ENCODE measurements at regions not wholly inside any gene's neighbourhood (a gene's known extent, or its start where the extent isn't known, plus 50 kb on each side); places are given as distances from the start of the nearest gene placed in this dataset.

DNA sequence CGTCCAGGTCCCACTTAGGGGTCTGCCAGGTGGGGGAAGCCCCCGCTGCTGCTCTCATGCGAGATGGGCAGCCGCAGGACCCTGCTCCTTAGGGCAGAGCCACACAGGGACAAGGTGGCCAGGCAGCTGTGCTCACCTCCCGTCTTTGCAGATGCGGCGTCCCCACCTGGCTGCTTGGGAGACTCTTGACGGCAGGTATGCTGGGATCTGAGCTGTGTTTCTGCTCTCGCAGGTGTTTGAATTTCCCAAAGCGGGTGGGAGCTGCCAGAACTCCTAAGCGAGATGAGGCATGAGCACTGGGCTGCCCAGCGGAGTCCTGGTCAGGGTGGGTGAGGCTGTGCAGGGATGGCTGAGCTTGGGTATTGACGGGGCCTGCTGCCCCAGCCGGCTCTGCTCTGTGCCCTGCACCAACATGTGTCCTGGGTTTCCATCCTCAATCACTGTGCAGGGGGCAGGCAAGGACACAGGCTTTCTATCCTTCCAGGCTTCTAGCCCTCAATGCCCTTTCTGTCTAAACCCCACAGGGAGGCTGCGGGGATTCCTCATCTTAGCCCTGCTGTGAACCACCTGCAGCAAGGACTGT, 151.4 kb downstream of the ICE1 start:
- DNase-seq (ENCODE audit: low read depth) = no peak
- TF ChIP-seq, protein P1, sequence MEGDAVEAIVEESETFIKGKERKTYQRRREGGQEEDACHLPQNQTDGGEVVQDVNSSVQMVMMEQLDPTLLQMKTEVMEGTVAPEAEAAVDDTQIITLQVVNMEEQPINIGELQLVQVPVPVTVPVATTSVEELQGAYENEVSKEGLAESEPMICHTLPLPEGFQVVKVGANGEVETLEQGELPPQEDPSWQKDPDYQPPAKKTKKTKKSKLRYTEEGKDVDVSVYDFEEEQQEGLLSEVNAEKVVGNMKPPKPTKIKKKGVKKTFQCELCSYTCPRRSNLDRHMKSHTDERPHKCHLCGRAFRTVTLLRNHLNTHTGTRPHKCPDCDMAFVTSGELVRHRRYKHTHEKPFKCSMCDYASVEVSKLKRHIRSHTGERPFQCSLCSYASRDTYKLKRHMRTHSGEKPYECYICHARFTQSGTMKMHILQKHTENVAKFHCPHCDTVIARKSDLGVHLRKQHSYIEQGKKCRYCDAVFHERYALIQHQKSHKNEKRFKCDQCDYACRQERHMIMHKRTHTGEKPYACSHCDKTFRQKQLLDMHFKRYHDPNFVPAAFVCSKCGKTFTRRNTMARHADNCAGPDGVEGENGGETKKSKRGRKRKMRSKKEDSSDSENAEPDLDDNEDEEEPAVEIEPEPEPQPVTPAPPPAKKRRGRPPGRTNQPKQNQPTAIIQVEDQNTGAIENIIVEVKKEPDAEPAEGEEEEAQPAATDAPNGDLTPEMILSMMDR (IDR thresholded peaks at IDR 0.05; ENCODE audit: insufficient read depth, low read length) = no peak
- no peak overlapping the region for H3K4me3 ChIP-seq (ENCODE audit: low read depth, low read length)

DNA sequence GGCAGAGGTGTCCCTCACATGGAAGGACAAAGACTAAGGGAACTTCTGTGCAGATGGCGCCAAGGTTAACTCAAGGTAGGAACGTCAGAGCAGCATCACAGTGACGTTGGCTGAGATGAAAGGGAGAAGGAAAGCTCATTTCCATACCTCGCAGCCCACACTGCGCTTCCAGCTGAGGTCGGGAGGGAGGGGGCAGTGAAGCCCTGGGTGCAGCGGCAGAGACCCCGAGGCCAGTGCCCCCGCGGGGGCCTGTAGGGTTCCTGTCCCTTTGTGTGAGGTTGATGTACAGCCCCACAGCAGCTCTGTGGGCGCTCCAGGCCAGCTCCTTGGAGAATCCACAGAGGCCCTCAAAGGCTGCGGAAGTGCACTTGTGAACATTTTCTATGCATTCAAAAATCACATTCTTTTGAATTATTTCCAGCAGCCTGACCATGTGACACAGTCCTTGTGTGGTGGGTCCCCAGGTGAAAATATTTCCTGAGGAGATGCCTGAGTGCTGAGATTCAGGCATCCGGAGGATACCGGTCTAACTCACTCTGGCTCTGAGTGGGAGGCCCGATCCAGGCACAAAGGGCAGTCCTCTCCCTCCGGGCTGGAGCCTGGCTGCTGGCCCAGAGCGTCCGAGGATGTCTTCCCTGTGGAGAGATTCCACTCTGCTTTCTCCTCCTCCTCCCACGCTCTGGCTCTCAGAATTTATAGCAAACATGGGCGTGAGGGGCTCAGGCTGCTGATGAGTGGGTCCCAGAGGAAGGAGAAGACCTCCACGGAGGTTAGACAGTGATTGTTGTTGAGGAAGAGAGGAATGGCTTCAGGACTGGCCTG, 150.7 kb downstream of the ICE1 start:
- no peak for DNase-seq (ENCODE audit: low read depth)
- H3K4me3 ChIP-seq (ENCODE audit: low read depth, low read length) = no peak overlapping the region
- TF ChIP-seq, protein P1 (IDR thresholded peaks at IDR 0.05; ENCODE audit: insufficient read depth, low read length) = no peak

DNA sequence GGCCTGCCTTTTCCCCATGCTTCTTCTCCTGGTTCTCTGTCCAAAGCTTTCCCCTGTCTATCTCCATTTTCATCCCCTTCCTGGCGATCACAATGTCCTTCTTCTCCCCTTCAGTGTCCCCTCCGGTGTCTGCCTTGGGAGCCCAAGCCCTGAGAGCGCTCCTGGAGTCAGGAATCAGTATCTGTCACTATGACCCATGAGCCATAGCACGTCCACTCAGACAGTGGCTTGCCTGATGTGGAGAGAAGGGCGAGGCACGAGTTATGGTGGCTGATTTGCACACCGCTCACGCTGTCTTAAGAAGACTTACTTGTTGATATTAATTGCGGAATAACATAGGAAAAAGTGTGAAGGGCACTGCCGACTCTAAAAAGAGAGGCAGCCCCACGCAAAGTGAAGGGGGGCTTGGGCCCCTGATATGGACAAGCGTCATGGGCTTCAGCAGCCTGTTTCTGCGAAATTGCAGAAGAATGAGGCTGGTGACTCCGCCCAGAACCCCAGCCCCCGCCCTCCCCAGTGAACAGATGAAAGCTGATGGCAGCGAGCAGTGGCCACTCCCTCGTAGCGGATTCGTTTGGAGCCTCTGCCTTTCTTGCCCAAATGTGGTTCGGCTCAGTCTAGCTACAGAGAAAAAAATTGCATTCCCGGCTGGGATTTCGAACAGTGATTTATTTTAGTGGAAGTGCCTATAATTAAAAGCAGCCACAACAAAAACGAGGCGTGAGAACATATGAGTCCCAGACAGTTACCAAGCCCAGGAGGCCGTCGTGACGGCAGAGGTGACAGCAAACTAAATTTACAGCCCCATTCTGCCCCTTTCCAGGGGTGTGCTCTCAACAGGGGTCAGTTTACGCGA, 149.8 kb downstream of the ICE1 start:
- no peak overlapping the region for H3K4me3 ChIP-seq (ENCODE audit: low read depth, low read length)
- DNase-seq (ENCODE audit: low read depth) = no peak
- TF ChIP-seq, protein P1 (IDR thresholded peaks at IDR 0.05; ENCODE audit: insufficient read depth, low read length) = no peak

DNA sequence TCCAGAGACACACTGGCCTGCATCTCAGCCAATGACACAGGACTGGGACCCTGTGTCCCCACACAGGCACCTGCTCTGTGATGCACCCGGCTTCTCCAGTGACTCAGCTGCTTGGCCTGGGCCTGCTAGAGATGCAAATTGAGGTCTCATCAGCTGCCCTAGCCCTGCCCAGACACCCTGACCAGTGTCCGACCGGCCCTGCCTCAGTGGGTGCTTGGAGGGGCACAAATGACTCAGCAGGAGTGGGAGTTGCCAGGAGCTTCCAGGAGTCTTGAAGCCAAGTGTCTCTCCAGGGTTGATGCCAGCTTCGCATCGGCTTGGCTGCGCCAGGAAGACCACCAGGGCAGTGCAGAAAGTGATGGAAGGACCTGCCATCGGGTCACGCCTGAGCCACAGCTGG, 148.2 kb downstream of the ICE1 start:
- no peak overlapping the region for H3K4me3 ChIP-seq (ENCODE audit: low read depth, low read length)
- TF ChIP-seq, protein P1 (IDR thresholded peaks at IDR 0.05; ENCODE audit: insufficient read depth, low read length) = no peak
- DNase-seq (ENCODE audit: low read depth) = no peak

DNA sequence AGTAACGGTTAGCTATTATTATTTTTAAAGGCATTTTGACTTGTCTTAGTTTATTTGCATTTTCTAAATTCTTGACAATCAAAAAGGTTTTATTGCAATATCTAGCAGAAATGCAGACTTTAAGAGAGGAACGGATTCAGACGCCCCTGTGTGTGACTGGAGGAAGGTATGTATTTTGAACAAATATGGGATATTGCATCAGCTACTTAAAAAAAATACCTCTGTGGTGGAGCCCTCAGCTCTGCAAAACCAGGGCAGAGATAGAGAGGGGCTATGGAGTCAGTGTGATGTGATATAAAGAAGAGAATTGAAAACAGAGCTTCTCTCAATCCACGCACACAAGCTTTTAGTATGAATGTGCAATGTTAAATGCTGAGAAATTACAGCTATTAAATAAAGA, 142.4 kb downstream of the ICE1 start:
- no peak overlapping the region for H3K4me3 ChIP-seq (ENCODE audit: low read depth, low read length)
- DNase-seq (ENCODE audit: low read depth) = no peak
- TF ChIP-seq, protein P1 (IDR thresholded peaks at IDR 0.05; ENCODE audit: insufficient read depth, low read length) = no peak

DNA sequence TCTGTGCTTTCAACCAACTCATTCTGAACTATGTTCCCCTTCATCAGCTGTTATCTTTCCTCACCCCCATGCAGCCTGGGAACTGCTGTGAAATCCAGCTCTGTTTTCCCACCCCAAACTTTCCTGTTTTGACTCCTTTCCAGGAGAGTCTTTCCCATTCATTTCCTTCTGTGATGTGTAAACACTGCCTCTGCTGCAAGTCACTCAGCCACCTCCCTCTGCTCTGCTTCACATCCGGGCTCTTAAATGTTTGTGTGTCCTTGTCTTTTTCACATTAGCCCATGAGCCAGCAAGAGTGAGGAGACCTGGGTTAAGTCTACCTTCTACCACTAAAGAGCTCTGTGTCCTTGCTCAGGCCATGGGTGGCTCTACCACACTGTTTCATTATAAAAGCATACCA, 137.5 kb downstream of the ICE1 start:
- DNase-seq (ENCODE audit: low read depth) = no peak
- H3K4me3 ChIP-seq (ENCODE audit: low read depth, low read length) = no peak overlapping the region
- TF ChIP-seq, protein P1 (IDR thresholded peaks at IDR 0.05; ENCODE audit: insufficient read depth, low read length) = no peak
